HG03457 (cell line): ENCODE measurements at regions not wholly inside any gene's neighbourhood (a gene's known extent, or its start where the extent isn't known, plus 50 kb on each side); places are given as distances from the start of the nearest gene placed in this dataset.
A peak's percentile ranks its signal among the peaks of the same experiment; 100 is the strongest.

ENCODE experiments used
- ATAC-seq: cut with Tn5 transposase; IDR thresholded peaks from one replicate; pipeline ENCODE4 v1.9.1; 2021; ENCODE audit warnings: moderate number of reproducible peaks; ENCODE audit not compliant: unreplicated experiment

DNA sequence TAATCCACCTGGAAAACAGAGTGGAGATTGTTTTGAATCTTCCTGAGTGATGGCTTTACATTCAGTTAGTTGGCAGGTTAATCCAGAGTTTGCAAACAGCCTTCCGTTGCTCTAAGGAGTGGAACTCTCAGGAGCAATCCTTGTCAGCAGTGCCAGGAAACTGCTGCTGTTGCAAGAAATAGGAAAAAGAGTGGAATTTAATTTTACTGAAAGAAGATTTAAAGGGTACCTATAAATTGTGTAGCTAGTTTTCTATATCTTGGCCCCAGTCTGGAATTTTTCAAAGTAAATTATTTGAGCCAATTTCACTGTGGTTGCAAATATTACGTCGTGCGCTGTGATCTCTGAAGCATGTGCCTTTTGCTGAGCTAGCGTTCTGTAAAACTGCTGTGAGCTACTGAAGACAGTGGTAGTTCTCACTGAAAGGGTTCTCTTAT is 55.5 kb upstream of the SLC5A12 start:
- no peak for ATAC-seq

DNA sequence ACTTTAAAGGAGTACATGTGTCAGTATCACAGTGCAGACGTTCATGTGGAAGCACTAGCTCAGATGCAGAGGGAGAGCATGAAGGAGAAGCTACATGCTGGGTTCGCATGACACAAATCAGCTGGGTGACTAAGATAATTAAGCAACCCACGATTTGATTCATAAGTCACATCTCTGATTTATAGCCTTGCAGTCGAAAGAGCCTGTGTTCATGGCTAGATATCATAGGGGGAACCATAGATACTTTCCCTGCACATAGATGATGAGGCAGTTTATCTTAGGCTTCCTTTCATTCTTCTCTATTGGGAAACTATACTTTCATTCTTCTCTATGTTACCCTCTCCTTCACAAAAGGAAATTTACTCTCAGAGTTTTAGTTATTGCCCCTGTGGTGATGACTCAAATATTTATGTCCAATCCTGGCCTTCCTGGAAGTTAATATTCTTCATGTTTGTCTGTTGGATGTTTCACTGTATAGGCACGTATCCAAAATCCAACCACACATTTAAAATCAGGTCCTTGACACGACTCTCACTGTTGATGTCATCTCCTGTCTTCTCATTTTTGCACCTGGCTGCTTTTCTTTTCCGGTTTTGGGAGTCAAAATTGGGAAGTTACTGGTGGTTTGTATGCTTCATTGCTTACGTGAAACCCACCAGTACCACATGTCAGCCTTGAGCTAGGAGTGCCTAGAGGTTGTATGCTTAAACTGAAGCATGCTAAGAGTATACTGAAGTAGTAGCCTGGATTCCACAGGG is 56.3 kb upstream of the SLC5A12 start:
- no peak for ATAC-seq

DNA sequence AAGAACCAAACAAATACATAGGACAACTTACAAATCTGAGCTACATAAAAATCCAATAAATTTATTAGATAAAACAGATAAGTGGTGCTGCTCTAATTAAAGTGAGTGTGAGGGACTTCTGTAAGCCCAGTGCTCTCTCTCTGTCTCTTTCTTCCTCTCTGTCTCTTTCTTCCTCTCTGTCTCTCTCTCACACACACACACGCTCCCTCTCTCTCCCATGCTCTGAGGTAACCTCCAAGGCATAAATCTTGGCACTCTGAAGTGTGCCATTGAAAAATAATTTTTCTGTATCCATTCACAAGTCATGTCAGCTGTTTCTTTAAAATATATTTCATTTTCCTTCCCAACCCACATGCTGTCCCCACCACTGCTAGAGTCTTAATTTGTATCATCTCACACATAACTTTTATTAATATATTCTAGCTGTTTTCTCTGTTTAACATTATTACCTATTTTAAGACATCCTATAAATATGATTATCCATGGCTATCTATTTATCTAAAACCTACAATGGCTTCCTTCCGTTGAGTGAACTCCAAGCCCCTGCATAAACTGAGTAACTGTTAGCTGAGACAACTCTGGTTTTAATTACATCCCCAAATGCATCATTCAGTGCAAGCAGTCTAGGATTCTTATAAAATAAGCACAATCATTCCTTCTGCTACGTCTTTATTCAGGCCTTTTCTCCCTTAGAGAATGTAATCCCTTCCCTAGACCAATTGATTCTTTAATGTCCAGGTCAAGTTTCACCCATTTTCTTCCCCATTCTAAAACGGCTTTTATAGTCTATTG is 57.4 kb upstream of the SLC5A12 start:
- no peak for ATAC-seq

DNA sequence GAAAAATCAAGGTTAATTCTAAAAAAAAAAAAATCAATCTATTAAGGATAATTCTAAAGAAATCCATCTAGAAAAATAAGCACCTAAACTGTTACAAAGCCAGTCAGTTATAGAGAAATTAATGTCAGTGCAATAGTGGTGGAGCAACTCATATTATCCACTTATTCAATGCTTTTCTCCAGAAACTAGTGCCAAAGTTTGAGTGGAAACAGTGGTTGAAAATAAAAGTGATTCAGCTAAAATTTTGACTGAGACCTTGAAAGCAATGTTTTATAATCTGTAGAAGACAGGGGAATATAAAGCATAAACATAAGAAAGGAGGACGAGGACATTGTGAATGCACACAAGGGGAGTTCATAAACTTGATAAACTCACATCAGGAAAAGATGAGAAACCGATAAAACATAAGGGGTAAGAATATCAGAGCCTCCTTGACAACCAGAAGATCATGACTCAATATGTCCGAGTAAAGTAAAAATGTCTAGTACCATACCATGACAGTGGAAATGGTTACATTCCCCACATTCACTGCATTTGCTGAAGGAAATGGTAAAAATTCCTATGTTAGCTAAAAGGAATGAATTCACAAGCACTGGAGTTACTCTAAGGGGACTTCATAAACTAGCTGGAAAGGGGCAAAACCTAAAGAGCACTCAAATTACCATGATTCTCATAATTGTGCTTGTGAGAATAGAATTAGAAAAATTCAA is 58.7 kb upstream of the SLC5A12 start:
- ATAC-seq = no peak

DNA sequence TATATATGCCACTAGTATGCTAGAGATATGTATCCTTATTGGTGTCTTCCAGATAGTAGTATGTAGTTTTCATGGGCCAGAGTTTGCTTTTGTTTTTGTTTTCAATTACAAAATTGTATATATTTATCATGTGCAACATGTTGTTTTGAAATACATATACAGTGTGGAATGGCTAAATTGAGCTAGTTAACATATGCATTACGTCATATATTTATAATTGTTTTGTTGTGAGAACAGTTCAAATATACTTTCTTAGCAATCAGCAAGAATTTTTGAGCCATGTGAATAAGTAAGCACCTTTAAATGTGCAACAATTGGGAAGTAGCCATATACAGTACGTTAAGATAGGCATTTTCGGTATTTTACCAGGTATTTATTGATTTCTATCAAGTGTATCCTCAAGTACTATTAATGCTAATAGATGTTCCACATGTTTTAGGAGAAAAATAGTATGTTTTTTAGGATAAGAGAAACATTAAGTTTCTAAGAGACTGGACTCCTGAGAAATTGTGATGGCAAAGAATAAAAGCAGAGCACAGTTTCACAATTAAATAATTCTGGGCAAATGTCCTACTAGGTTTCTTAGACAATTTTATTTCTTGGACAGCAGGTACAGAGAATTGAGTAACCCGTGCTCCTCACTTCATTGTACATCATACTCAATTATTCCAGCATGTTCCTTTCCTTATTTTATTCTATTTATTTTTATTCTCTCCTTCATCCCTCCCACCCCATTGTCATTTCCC is 60.5 kb upstream of the SLC5A12 start:
- ATAC-seq = no peak

DNA sequence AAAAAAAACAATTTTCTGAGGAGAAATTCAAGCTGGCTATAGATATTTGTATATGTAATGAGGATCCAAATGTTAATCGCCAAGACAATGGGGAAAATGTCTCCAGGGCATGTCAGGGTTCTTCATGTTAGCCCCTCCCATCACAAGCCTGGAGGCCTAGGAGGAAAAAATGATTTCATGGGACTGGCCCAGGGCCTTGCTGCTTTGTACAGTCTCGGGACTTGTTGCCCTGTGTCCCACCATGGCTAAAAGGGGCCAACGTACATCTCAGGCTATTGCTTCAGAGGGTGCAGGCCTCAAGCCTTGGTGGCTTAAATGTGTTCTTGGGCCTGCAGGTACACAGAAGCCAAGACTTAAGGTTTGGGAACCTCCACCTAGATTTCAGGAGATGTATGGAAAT is 62.1 kb upstream of the SLC5A12 start:
- no peak for ATAC-seq

DNA sequence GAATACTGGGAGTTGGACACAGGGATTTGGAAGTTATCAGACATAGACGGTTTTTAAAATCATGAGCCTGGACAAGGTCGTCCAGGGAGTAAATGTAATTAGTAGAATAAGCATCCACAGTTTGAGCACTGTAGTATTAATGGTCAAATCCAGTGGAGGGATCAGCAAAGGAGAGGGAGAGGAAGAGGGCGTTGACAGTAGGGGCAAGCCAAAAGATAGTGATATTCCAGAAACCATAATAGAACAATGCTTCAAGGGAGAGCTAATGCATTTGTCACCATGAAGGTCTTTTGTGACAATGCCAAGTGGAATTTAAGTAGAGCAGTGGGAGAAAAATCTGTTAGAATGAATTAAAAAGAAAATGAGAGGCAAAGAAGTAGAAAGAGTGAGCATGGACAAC is 68.9 kb upstream of the SLC5A12 start:
- no peak for ATAC-seq

DNA sequence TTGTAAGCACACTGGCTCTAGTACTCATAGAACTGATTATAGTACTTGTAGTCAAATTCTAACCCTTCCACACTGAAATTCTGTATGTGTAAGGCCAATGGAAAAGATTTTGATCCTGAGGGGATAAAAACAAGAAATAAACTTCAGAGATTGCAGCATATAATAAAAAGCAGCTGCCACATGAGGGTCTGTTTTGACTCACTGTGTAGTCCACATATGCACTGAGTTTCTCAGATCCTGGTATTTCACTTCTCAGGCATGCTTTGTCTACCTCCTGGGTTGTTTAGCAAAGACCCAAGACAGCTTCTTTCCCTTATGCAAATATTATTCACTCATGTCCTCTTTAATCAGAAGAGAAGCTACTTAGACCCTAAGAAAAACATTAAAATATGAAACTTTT is 71.1 kb upstream of the SLC5A12 start:
- no peak for ATAC-seq

DNA sequence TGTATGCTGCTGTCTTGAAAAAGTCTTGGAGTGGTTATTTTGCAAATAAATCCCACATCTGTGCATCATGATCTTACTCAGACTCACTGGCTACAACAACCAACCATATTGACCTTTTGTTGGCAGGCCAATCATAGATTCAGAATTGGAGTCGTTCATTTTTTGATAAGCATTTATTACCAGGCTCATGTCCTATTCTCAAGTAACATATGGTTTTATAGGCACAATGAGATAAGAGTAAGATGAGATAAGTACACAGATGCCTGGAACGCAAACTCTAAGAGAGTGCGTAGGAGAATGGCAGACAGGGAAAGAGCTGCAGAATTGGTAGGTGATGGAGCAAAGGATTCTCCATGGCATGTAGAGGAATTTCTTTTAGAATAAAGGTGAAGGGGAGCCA is 71.6 kb upstream of the SLC5A12 start:
- no peak for ATAC-seq

DNA sequence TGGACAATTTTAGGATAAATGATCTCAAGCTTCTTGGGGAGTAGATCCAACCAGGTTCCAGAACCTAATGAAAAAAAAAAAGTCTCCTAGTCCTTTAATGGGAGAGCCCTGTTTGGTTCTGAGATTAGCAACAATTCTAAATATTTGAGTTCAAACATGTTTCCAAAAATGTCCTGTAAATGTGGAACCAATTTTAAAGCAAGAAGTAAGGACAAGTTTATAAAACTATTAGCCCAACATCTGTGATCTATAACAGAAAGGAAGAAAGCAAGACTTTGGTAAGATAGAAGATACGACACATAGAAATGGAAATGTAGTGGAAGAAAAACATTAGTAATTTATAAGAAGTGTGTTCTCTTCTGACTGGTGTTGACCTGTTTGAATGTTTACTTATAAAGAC is 79.7 kb upstream of the SLC5A12 start:
- no peak for ATAC-seq

DNA sequence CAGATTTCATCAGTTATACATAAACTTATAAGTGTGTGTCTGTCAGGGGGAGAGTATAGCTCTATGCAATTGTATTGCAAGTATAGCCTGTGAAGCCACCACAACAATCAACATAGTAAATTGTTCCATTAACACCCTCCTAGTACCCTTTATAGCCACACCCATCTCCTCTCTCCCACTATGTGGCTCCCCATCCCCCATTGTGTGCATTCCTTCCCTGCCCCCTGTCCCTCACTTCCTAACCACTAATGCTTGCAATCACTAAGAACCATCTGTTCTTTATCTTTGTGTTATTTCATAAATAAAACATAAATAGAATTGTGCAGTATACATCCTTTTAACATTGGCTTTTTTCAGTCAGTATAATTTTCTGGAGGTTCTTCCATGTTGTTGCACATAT is 83.1 kb upstream of the SLC5A12 start:
- ATAC-seq = no peak

DNA sequence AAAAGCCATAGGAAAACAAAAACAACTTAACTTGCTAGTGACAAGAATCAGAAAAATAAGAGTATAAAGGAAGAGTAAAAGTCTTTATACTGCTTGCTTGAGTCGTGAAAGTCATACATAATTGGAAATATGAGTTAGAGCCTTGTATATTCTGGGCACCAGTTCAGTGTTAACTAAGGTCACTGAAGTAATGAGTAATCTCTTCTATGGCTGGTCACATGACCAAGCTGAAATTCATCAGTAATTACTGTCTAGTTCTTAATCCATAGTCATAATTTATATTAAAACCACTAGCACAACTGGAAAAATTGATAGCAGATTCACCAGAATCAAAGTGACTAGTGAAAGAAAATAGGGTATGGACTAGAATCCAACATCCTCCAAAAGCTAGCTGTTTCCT is 84.4 kb upstream of the SLC5A12 start:
- no peak for ATAC-seq

DNA sequence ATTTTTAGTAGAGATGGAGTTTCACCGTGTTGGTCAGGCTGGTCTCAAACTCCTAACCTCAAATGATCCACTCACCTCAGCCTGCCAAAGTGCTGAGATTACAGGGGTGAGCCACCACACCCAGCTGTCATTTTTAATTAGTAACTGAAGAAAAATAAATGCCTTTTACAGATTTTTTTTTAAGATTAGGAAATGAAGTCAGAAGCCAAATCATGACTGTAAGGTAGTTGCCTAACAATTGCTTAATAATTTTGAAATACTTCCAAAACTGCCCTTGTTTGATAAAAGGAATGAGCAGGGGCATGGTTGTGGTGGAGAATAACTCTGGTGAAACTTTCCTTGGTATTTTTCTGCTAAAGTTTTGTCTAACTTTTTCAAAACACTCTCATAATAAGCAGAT is 98.9 kb upstream of the SLC5A12 start:
- ATAC-seq = no peak

DNA sequence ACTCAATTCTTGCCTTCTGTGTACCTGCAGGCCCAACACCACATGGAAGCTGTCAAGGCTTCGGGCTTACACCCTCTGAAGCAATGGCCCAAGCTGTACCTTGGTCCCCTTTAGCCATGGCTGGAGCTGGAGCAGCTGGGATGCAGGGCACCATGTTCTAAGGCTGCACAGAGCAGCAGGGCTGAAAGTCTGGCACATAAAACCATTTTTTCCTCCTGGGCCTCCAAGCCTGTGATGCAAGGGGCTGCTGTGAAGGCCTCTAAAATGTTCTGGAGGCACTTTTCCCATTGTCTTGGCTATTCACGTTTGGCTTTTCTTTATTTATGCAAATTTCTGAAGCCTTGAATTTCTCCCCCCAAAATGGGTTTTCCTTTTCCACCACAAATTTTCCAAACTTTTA is 102.1 kb upstream of the SLC5A12 start:
- no peak for ATAC-seq

DNA sequence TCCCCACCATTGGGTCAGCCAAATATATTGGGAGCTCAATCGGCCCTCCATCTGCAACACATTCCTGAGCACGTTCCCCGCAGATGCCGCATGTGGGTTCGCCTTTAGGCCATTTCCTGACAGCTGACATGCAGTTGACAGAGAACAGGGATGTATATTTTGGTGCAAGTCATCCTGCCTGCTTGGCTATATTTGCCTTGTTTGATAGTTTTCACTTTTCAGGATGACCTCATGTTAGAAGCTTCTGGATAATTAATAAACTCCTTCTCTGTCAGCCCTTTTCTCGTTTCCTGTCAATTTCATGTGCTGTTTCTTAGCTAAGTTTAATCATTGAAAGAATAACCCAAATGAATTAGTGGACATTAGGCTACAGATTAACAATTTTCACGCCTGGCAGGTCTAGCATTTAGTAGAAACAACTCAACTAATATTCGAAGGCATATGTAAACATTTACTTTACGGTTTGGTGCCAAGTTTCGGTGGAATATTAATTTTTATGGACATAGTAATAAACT is 105.8 kb upstream of the SLC5A12 start:
- no peak for ATAC-seq

DNA sequence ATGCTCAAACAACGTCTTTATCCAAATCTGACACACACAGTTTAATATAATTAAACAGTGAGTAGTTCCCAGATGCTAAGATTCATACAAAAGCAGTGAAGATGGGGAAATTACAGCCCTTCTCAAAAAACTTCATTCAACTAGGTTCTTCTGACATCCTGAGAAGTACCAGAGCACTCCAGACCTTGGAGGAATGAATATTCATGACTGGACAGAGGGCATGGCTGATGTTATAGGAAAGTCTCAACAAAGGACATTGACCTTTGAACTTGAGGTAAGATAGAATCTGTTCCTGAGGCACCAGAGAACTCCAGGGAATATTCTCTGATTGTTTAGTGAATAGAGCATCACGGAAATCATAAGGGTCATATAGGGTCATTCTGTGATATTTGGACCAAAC is 106.4 kb upstream of the SLC5A12 start:
- no peak for ATAC-seq

DNA sequence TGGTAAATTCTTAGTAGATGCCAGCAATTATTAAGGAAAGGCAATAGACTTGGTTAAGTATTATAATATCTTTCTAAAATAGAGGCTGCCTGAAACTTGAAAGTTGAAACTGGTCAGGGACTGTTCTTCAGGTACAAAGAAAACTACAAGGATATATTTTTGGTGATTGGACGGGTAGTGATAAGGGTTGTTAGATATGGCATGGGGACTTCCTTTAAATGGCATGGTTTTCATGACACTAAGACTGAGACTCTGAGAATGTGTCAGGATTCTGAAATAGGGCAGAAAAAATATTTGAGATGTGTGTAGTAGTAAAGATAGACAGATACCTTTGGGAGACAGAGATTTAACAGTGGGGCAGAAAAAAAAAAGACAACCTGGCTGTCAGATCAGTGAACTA is 108.4 kb upstream of the SLC5A12 start:
- ATAC-seq = peak; percentile 40

DNA sequence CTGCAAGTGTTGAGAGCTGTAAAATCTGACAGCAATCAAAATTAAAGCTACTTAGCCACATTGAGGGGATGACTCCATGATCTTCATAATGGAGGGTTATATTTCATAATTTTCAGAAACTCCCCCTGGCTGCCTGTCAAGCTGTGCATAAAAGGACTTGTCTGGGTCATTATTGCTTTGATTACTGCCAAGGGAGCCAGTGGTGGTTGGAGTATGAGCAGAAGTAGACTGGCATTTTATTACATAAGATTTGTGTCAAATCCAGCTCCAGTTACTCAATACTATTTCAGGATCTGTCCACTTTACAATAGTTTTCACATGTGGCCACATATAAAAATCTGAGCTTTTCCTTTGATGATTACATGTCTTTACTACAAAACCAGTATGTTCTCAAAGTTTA is 108.9 kb upstream of the SLC5A12 start:
- ATAC-seq = no peak

DNA sequence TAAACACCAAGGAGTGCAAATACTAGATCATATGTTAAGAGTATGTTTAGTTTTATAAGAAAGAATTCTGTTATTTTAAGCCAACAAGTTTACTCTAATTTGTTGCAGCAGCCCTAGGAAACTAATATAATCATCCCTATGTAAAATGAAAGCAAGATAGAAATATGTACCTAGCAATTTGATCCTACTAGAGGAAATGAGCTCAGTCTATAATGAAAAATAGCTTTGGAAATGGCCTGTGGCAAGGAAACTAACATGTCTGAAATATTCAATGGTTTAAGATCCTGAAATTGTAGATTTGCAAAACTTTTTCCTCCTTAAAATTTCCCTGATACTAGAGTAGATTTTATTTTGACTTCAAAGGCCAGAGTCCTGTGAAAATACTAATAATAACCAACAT is 112.7 kb upstream of the SLC5A12 start:
- no peak for ATAC-seq

DNA sequence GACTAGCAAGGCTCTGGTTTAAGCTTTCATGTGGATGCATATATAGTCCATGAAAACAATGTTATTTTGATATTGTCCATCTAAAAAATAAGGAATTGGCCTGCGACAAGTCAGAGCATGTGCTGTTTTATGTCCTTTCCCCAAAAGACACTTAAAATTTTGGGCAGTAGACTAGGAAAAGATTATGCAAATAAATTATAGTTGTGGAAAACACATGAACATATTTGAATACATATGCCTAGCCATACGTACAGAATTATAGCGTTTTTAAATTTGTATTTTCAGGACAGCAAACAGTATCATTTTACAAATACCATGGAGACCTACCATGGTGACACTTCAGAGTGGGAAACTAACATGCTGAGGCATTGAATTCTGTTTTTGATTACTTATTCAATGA is 113.8 kb upstream of the SLC5A12 start:
- ATAC-seq = no peak

DNA sequence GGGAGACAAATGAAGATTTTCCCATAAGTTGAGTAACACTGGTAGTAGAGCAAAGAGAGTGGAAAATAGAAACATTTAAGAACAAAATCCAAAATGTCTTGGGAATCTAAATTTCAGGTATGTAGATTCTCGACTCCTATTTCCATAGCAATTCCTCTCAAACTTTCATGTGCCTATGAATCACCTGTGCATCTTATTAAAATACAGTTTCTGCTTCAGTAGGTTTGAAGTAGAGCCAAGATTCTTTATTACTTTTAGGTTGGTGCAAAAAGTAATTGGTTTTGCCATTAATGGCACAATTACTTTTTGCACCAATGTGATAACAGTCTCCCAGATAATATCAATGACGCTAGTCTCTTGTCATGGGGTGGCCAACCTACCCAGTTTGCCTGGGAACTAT is 115.3 kb upstream of the SLC5A12 start:
- no peak for ATAC-seq
